Parathyroid adenoma (tissue), 2 donors: ENCODE measurements at regions not wholly inside any gene's neighbourhood (a gene's known extent, or its start where the extent isn't known, plus 50 kb on each side); places are given as distances from the start of the nearest gene placed in this dataset.

Source experiments
- H2AFZ ChIP-seq: fragments of 300-600 bp; sonication (generic); one replicate; pipeline ENCODE4 v1.7.0; 2017; ENCODE audit warnings: antibody characterized with exemption, mild to moderate bottlenecking
- H3K27ac ChIP-seq: fragments of 300-600 bp; sonication (generic); one replicate; pipeline ENCODE4 v1.7.0; 2017
- H3K27me3 ChIP-seq: fragments of 300-600 bp; sonication (generic); one replicate; pipeline ENCODE4 v1.7.0; 2017; ENCODE audit warnings: low read length; ENCODE audit not compliant: control insufficient read depth, insufficient read depth
- H3K36me3 ChIP-seq: fragments of 300-600 bp; sonication (generic); one replicate; pipeline ENCODE4 v1.7.0; 2017; ENCODE audit warnings: low read length; ENCODE audit not compliant: control insufficient read depth, insufficient read depth
- H3K4me1 ChIP-seq: fragments of 300-600 bp; sonication (generic); one replicate; pipeline ENCODE4 v1.7.0; 2017; ENCODE audit warnings: control low read depth
- H3K4me2 ChIP-seq: fragments of 300-600 bp; sonication (generic); one replicate; pipeline ENCODE4 v1.7.0; 2017; ENCODE audit warnings: low read length
- H3K4me3 ChIP-seq: fragments of 300-600 bp; sonication (generic); one replicate; pipeline ENCODE4 v1.7.0; 2017; ENCODE audit warnings: low read depth, low read length
- H3K79me2 ChIP-seq: fragments of 300-600 bp; sonication (generic); one replicate; pipeline ENCODE4 v1.7.0; 2017; ENCODE audit warnings: control low read depth
- H3K9ac ChIP-seq: fragments of 300-600 bp; sonication (generic); one replicate; pipeline ENCODE4 v1.7.0; 2017; ENCODE audit warnings: mild to moderate bottlenecking
- H3K9me3 ChIP-seq: fragments of 300-600 bp; sonication (generic); one replicate; pipeline ENCODE4 v1.7.0; 2017; ENCODE audit warnings: low read length; ENCODE audit not compliant: control insufficient read depth
- CTCF ChIP-seq: fragments of 300-600 bp; sonication (generic); IDR thresholded peaks from one replicate; pipeline ENCODE4 v1.7.0; 2017; ENCODE audit warnings: antibody characterized with exemption, mild to moderate bottlenecking
- donor health status: primary hyperparathyroidism.

- Histone ChIP-seq H3K9me3 (no peaks in the 10 kb centered on the region), H3K4me2 (no peak overlapping the region), H3K27me3 (no peaks in the 10 kb centered on the region), H3K79me2 (no peaks in the 10 kb centered on the region), H3K4me1 (no peaks in the 10 kb centered on the region), H3K9ac (no peak overlapping the region), H3K4me3 (no peak overlapping the region), H2AFZ (no peak overlapping the region), H3K36me3 (no peaks in the 10 kb centered on the region), H3K27ac (no peak overlapping the region)
- no peak for TF ChIP-seq CTCF
Measured at GRCh38 chr2:72036595-72036994, 111.1 kb downstream of the CYP26B1 start.

GRCh38 chr2:72036173-72036545 lies 111.5 kb downstream of the CYP26B1 start:
- Histone ChIP-seq H3K79me2 (no peaks in the 10 kb centered on the region), H3K4me3 (no peak overlapping the region), H3K27ac (no peak overlapping the region), H3K4me1 (no peaks in the 10 kb centered on the region), H2AFZ (no peak overlapping the region), H3K4me2 (no peak overlapping the region), H3K27me3 (no peaks in the 10 kb centered on the region), H3K36me3 (no peaks in the 10 kb centered on the region), H3K9ac (no peak overlapping the region), H3K9me3 (no peaks in the 10 kb centered on the region)
- TF ChIP-seq CTCF, result no peak

- Histone ChIP-seq H2AFZ (no peak overlapping the region), H3K4me1 (no peaks in the 10 kb centered on the region), H3K36me3 (no peaks in the 10 kb centered on the region), H3K27ac (no peak overlapping the region), H3K4me2 (no peak overlapping the region), H3K9me3 (no peaks in the 10 kb centered on the region), H3K79me2 (no peaks in the 10 kb centered on the region), H3K4me3 (no peak overlapping the region), H3K9ac (no peak overlapping the region), H3K27me3 (no peaks in the 10 kb centered on the region)
- no peak for TF ChIP-seq CTCF
Measured at GRCh38 chr2:72035518-72036172, 112.0 kb downstream of the CYP26B1 start.

GRCh38 chr2:72034353-72035095 lies 113.1 kb downstream of the CYP26B1 start:
- H3K4me2 ChIP-seq, result no peak overlapping the region
- no peaks in the 10 kb centered on the region for H3K4me1 ChIP-seq
- H3K36me3 ChIP-seq, result no peaks in the 10 kb centered on the region
- H2AFZ ChIP-seq, result no peak overlapping the region
- no peak for TF ChIP-seq CTCF
- H3K79me2 ChIP-seq, result no peaks in the 10 kb centered on the region
- H3K27me3 ChIP-seq, result no peaks in the 10 kb centered on the region
- no peaks in the 10 kb centered on the region for H3K9me3 ChIP-seq
- no peak overlapping the region for H3K4me3 ChIP-seq
- H3K9ac ChIP-seq, result no peak overlapping the region
- H3K27ac ChIP-seq, result no peak overlapping the region

GRCh38 chr2:72033636-72034035 lies 114.0 kb downstream of the CYP26B1 start:
- TF ChIP-seq CTCF, result no peak
- H3K4me2 ChIP-seq, result no peak overlapping the region
- H3K9ac ChIP-seq, result no peak overlapping the region
- H3K27me3 ChIP-seq, result no peaks in the 10 kb centered on the region
- no peak overlapping the region for H2AFZ ChIP-seq
- no peaks in the 10 kb centered on the region for H3K36me3 ChIP-seq
- H3K79me2 ChIP-seq, result no peaks in the 10 kb centered on the region
- H3K9me3 ChIP-seq, result no peaks in the 10 kb centered on the region
- no peak overlapping the region for H3K4me3 ChIP-seq
- H3K4me1 ChIP-seq, result no peaks in the 10 kb centered on the region
- H3K27ac ChIP-seq, result no peak overlapping the region
